Activated gamma-delta T cell treated with Interleukin-2 at 50 U/mL for 16 hours (primary cell): ENCODE measurements at regions not wholly inside any gene's neighbourhood (a gene's known extent, or its start where the extent isn't known, plus 50 kb on each side); places are given as distances from the start of the nearest gene placed in this dataset.

Source experiments
- DNase-seq: peaks from one replicate; pipeline ENCODE4 v3.0.0-alpha.2; 2020

GRCh38 chr17:79520167-79521165, 90.4 kb downstream of the RBFOX3 start:
- no peak for DNase-seq

DNA sequence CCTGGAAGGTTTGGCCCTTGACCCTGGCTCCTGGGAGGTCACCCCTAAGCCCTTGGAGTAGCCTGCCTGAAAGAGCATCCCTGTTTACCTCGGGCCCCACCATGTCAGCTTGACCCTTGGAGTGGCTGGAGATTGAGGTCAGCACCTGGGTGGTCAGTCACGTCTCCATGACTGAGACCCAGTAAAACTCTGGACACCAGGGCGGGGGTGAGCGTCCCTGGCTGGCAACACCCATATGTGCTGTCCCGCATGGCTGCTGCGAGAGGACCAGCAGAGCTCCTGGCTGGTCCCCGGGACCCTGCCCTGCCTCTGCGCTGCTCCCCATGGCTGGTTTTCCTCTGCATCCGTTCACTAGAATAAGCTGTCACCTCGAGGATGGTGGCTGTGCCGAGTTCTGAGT, 91.2 kb downstream of the RBFOX3 start:
- no peak for DNase-seq

DNA sequence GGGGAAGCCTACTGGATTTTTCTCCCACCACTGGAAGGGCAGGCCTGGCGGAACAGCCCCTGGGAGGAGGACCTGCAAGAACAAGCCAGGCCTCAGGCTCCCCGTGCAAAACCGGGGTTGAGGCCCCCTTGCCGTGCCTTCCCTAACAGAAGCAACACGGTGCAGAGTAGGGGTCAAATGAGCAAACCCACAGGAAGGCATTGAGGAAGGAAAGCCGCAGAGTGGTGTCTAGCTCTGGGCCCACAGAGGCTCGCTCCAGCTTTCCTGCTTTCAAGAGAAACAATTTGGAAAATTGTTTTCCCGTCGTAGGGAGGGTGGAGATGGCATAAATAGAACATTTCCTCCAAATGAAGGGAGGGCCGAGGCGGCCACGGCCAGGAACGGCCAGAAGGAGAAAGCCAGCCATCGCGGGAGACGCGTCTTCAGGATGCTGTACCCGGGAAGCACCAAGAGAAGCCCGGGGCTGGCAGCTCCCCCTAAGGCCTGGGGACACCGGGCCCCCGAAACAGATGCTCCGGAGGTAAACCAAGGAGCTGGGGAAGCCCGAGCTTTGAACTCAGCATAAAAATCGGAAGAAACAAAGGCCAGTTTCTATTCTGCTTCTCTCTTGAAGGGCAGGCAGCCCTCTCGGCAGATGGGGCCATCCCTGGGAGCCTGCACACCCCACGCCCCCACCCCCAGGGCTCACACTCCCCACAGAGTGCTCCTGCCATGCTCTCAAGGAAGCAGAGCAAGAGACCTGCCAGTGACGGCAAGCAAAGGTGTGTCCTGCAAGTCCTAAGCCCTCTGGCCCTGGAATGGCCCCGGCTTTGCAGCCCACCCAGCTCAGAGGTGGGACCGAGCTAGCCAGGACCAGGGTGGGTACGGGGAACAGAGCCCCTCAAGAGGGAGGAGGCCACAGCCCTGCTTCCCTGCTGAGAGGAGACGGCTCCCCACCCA, 92.0 kb downstream of the RBFOX3 start:
- no peak for DNase-seq

DNA sequence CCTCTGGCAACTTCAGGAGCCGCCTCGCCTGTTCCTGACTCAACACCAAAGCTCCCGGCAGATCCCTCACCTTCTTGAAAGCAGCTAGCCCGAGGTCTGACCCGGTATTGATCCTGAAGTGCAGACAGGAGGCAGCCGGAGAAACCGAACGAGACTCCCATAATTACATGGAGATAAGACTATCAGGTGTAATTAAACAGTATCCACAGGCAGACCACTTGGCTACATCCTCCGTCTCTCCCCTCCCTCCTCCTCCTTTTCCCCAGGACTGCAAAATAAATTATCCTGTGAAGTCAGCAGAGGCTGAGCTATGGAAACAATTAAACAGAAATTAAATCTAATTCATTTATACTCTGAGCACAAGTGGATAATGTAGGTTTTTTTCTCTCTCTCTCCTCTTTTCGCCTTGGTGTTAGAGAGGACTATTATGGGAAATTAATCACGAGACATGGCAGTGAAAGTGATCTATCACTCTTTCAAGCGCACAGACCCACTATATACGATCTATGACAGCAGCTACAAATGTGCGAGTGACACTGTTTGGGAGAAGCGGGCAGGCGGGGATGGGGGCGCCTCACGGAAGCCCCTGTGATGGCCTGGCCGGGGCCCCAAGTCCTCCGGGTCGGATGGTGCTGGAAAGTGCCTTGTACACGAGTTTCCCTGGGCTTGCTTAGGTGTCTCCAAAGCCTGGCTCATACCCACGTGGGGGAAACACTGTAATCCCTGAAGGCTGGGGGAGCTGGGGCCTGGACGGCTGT, 92.8 kb downstream of the RBFOX3 start:
- no peak for DNase-seq

DNA sequence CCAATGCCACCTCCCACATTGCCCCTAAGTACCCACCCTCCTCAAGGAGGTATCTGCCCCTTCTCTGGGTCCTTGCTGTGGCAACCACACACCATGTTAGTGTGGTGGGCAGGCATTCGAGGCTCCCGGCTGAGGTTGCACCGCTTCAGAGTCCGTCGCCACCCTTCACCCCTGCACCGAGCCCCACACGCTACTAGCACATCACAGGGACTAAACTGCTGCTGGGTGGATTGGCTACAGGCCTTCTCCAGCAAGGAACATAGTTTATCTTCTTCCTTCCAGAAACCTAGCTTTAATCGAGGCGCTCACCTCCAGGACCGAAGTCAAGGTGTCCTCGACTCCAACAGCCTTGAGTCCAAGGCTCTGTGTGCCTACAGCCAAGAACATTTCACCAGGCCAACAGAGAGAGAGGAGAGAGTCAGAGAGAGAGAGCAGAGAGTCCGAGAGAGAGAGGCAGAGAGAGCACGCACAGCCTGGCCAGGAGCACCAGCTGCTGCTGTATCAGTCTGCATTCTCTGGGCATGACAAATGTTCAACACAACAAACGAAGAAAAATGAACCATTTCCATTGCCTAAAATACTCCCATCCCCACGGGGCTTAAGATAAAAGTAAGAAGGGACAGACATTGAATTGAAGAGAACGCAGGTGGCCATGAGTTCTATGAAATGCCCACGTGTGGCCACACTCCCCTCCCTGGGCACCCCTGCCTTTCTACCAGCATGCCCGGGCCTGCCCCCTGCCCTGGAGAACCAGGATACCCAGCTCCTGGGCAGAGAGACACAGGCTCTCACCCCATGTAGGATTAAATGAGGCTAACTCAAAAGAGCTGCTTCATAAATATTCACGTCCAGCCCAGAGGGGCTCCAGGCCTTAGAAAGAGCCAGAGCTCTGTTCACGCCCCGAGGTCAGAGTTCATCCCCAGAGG, 94.9 kb downstream of the RBFOX3 start:
- no peak for DNase-seq

DNA sequence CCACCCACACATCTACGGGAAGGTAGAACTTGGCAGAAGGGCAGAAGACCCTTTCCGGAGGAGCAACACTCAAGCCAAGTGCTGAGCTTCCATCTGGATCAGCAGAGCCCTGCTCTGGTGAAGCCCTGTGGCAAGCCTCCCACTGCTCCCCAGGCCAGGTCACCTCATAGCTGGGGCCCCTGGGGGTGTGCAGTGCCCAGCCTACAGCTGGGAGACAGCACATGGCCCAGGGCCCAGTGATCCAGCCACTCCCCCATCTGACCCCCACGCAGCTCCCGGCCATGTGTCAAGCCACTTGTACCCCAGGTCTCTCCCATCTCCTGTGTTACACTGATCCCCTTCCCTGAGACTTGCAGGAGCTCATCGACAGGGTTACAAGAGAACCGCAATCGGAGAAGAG, 95.7 kb downstream of the RBFOX3 start:
- no peak for DNase-seq

- no peak for DNase-seq
These were observed 96.9 kb downstream of the RBFOX3 start for GRCh38 chr17:79513820-79514535.

DNA sequence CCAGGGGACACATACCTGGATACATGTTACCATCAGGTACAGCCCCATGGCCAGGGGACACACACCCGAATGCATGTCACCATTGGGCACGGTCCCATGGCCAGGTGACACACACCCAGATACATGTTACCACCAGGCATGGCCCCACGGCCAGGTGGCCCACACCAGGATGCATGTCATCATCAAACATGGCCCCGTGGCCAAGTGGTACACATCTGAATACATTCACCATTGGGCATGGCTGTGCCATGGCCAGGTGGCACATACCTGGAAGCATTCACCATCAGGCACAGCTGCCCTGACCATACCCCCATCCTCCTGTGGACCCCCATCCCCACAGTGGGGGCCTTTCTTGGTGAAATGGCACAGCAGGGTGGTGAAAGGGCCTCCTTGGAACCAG, 97.6 kb downstream of the RBFOX3 start:
- DNase-seq = no peak

DNA sequence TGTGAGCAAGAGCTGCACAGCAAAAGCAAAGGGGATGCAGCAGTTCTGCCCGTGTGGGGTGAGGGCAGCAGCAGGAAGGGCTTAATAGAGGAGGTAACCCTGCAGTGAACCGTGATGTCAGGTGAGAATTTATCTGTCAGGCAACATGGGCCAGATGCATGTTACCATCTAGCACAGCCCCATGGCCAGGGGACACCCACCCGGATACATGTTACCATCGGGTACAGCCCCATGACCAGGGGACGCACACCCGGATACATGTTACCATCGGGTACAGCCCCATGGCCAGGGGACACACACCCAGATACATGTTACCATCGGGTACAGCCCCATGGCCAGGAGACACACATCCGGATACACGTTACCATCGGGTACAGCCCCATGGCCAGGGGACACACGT, 99.4 kb downstream of the RBFOX3 start:
- no peak for DNase-seq

- DNase-seq = no peak
These were observed 100.8 kb downstream of the RBFOX3 start for GRCh38 chr17:79510071-79510470.

DNA sequence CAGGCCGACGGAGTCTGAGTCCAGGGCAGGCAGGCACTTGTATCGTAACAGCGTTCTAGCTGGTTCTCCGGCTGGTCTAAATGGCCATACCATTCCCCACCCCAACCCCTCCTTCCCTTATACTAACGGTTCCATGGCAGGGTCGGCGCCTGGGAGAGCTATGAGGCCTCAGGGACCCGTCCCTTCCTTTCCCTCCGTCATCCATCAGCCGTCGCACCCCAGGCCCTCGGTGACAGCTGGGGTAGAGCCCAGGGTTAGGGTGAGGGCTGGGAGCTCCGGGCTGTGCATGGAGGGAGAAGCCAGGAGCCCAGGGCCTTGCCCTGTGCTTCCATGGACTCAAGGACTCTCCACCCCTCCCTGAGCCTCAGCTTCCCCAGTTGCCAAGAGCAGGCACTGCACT, 101.4 kb downstream of the RBFOX3 start:
- DNase-seq = no peak

GRCh38 chr17:79509008-79509407, 101.8 kb downstream of the RBFOX3 start:
- no peak for DNase-seq

- DNase-seq = no peak
These were observed 102.5 kb downstream of the RBFOX3 start for GRCh38 chr17:79508291-79508716.

- no peak for DNase-seq
These were observed 103.9 kb downstream of the RBFOX3 start for GRCh38 chr17:79506955-79507354.

GRCh38 chr17:79506150-79506870, 104.5 kb downstream of the RBFOX3 start:
- DNase-seq = no peak

- no peak for DNase-seq
These were observed 105.7 kb downstream of the RBFOX3 start for GRCh38 chr17:79505199-79505598.

DNA sequence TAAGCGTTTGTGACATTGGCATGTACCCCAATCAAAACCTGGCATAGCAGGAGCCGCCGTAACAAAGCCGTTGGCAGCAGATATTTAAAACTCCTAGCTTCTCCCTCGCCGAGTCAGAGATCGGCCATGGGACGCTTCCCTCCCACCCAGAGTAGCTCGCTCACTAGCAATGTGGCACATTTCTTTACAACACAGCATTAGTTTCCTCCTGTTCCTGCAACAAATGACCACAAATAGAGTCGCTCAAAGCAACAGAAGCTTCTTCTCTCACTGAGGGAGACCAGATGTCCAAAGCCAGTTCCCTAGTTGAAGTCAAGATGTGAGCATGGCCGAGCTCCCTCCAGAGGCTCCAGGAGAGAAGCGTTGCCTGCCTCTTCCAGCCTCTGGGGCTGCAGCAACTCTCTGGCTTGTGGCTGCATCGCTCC, 106.7 kb downstream of the RBFOX3 start:
- no peak for DNase-seq

- no peak for DNase-seq
These were observed 107.6 kb downstream of the RBFOX3 start for GRCh38 chr17:79503126-79503839.

- DNase-seq = no peak
These were observed 108.9 kb downstream of the RBFOX3 start for GRCh38 chr17:79501910-79502309.
